Ramos (cell line): ENCODE measurements at regions not wholly inside any gene's neighbourhood (a gene's known extent, or its start where the extent isn't known, plus 50 kb on each side); places are given as distances from the start of the nearest gene placed in this dataset.

Source experiments
- in situ Hi-C: fragments of 300-500 bp; cut with MboI; formaldehyde crosslinking; loops from one replicate; pipeline ENCODE4 v1.14.3; 2022; ENCODE audit warnings: low sequenced_read_pairs; ENCODE audit not compliant: unreplicated experiment

DNA sequence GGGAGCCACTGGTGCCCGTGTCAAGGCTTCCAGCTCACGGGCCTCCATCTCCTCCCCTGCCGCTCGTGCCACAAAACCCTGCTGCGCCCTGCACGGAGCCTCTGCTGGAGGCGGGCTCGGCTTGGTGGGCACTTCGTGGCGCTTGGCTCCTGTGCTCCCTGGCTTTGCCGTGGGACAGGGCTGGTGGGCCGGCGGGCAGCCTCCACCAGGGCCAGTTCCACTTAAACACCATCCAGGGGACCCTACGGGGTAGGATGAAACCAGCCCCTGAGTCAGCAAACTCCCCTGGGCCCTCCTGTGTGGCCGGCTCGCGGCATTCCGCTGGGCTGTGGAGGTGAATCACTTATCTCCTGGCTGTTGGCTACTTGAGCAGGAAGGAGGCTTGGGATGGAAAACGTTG, 1304.6 kb downstream of the BRD1 start:
- in situ Hi-C loops: no loop called here

DNA sequence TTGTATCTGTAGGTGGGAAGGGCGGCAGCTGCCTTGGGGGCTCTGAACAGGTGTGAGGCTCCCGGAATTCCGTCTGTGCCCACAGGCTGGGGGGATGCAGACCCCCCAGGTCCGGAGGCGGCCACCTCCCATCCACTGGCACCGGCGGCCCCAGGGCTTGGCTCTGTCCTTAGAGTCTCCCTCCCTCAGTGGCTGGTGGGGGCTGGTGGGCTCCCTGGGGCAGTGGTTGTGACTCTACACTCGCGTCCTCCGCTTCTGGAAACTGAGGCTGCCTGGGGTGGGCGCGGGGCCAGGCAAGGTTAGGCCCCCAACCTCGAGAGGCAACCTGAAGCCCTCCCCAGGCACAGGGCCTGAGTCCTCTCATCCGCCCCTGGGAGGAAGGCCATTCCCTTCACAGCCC, 1305.4 kb downstream of the BRD1 start:
- in situ Hi-C loops: no loop called here

DNA sequence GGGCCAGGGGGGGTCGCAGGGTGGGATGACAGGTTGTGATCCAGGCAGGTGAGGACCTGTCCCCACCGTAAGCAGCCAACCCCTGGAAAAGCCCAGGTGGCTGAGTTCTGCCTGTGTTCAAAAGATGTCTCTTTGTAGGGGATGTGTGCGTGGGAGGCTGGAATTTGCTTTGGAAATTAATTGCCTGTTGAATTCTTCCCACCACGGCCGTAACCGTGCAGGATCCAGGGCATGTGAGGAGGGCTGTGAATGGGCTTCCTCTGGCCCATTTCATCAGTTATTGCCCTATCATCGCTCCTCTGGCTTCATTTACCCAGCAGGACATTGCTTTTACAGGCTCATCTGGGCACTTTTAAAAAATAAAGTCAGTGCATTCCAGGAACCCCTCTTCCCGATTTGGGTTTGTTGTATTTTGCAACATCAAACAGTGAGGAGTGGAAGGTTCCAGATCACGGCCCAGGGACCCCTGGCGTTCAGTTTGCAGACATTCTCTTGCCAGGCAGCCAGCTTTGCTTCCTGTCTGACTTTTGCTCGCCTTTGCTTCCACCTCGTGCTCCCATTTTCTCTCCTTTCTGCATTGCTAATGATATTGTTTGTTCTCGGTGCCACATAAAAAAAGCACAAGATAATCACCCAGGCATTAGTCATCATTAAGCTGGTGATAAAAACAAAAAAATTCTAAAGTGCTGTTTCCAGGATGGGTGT, 1306.6 kb downstream of the BRD1 start:
- in situ Hi-C loops: no loop called here

DNA sequence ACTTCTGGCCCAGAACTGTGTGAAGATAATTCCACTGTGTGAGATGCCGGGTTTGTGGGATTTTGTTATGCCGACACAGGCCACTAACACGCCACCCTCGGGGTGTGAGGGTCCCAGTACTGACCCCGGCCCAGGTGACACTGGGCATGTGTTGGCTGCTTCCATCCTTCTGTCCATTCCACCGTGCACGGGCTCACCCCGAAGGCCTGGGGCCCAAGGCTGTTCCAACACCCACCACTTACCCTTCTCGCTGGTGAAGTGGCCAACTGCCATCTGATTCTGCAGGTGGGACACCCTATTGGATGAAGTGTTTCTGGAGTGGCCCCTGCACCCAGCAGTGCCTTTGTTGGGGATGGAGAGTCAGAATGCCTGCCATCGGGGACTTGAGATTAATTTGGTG, 1307.5 kb downstream of the BRD1 start:
- in situ Hi-C loops: no loop called here

DNA sequence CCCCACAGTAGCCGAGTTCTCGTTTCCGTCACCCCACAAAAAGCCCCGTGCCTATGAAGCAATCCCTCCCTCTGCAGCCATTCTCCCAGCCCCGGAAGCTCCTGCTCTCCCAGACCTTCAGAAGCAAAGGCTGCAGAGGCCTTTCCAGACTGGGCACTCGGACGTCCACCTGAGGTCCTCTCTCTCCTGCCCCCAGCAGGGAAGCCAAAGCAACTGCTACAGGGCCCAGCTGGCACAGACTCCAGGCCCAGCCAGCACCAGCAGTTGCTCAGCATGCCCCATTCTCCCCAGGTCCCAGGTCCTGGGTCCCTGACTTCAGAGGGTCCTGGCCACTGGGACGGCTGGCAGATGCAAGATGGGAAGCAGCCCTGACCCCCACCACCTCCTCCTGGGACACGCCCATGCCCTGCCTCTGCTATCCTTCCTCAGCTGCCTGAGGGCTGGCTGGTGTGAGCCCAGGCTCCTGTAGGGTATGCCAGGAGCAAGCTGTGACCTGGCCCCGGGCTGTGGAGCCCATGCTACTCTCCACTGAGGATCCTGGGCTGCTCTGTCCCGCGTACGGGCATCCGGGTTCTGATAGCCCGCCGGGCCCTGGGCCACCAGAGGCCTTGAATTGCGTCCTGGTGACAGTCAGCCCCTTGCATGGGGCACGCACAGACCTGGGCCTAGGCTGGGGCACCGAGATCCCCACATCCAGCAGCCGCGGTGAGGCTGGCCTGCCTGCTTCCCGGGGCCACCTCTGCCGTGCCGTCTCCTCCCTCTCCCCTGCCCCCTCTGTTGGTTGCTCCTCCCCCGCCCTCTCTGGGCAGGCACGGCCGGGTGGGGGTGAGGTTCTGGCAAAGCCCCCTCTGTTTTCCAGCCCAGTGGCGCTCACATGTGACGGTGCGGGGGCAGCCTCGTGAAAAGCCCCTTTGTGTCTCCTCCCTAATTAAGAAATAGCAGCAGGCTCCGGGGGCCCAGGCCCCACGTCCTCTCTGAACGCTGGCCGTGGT, 1310.3 kb downstream of the BRD1 start:
- in situ Hi-C loops: no loop called here

DNA sequence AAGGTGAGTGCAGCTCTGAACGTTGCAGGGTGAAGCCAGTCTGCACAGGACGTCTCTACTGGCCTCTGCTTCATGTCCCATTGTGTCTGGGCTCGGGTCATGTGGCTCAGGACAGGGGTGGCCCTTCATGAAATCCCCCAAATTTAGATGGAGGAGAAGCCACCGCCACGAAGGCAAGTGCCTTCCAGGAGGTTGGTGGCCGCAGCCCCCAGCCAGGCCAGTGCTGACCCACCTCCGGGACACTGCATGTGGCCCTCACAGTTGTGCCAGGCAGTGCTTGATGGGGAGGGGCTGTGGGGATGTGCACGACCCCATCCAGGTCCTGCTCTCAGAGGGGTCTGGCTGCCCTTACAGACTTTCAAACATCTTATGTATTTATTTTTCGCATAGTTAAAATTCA, 1311.1 kb downstream of the BRD1 start:
- in situ Hi-C loops: no loop called here

DNA sequence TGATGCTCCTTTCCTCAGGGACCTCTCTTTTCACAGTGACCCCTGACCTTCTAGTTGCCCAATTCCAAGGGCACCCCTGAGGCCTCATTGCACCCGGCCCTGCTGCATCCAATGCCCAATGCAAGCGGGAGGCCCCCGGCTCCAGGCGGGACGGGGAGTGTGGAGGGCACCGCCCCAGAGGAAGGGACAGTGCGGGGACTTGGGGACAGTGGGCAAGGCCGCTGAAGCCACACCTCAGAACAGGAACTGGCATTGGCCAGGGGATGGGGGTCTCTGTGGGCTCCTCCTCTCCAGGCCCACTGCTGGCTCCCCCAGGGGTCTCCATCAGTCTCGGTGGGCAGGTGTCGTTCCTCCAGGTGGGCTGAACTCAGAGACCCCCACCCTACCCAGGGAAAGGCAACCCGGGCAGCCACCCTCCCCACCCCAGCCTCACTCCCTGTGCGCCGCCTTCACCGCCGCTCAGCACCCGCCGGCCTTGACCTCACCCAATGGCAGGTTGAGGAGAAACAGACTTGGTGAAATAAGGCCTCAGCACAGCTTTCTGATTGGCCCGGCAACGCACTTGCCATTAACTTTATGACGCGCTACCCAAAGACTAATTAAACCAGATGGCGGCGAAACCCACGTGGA, 1312.0 kb downstream of the BRD1 start:
- in situ Hi-C loops: no loop called here

DNA sequence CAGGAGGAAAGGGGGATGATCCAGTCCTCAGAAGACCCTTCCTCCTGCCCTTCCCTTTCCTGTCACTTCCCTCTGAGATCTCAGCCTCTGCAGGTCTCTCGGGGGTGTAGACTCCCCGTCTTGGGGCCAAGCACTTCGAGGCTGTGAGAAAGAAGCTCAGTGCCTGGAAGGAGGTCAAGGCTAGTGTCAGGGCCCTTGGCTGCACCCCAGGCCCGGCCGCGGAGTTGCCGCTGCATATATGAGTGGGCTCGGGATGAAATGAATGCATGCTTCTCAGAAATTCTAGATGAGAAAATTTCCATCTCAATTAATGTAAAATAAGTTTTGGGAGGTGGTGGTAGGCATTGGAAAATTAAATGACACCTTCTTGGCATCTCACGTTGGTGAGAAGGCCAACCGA, 1313.7 kb downstream of the BRD1 start:
- in situ Hi-C loops: no loop called here

DNA sequence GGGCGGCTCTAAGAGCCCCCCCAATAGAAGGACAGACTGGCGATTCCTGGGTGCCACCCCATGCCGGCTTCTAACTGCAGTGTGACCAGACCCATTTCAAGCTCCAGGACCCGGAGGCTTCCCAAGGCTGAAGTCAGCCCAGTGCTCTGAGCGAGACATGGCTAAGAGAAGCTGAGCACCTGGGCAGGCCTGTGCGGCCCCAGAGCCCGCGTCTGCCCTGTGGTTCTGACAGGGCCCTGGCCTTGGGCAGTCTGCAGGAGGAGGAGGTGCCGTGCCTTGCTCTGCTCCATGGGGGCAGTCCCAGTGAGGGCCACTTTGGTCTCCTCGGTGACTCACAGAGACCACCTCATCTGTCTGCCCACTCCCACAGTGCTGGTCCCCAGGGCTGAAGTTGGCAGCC, 1314.2 kb downstream of the BRD1 start:
- in situ Hi-C loops: no loop called here

DNA sequence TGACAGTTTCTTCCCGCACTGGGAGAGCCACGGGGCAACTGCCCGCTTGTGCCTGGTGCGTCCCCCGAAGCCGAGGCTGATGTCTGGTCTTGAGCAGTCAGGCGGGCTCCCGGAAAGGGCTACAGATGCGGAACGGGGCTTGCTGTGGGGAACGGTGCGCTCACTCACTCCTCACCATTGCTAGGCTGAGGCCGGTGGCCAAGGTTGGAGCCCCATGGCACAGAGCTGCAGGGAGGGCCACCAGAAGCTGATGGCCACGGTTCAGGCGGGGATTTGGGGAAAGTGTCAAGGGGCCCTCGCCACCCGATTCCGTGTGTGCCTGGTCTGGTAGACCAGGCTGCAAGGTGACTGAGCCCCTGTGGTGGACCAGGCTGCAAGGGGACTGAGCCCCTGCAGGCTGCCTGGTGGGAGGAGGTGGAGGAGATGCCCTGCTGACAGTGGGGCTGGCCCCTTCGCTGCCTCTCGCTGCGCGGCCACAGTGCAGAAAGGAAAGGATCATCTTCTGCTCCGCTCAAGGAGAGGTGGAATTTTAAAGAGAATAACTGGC, 1315.8 kb downstream of the BRD1 start:
- in situ Hi-C loops: no loop called here

DNA sequence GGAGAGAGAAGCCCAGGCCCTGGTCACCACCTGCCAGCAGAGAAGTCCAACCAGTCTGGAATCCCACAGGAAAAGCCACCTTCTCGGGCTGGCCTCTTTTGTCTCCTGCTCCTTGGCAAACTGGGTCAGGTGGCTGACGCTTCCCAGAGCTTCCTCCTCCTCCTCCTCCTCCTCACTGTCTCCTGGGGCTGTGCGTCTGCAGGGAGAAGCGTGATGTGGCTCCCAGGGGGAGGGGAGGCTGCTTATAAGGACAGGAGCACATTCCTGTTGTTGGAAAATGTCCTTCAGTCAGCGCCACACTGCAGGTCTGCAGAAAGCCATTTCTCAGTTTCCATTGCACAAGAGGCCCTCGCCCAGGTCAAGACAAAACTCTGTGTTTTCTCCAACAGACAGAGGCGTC, 1316.5 kb downstream of the BRD1 start:
- in situ Hi-C loops: no loop called here

DNA sequence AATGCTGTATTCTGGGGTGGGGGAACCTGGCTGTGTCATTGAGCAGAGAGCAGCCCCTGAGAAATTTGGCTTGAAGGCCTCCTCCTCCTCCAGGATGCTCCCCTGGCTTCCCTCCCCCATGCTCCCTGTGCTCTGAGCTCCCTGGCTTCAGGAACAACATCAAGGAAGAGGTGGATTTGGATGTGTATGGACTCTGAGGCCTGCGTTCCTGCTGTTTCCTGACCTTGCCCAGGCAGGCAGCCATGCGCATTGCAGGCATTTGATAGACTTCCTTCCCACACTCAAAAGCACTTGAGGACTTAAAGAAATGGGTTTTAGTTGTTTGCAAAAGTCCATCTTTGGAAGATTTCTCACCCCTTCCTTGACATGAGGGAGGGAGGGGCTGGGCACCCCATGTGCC, 1317.1 kb downstream of the BRD1 start:
- in situ Hi-C loops: no loop called here

DNA sequence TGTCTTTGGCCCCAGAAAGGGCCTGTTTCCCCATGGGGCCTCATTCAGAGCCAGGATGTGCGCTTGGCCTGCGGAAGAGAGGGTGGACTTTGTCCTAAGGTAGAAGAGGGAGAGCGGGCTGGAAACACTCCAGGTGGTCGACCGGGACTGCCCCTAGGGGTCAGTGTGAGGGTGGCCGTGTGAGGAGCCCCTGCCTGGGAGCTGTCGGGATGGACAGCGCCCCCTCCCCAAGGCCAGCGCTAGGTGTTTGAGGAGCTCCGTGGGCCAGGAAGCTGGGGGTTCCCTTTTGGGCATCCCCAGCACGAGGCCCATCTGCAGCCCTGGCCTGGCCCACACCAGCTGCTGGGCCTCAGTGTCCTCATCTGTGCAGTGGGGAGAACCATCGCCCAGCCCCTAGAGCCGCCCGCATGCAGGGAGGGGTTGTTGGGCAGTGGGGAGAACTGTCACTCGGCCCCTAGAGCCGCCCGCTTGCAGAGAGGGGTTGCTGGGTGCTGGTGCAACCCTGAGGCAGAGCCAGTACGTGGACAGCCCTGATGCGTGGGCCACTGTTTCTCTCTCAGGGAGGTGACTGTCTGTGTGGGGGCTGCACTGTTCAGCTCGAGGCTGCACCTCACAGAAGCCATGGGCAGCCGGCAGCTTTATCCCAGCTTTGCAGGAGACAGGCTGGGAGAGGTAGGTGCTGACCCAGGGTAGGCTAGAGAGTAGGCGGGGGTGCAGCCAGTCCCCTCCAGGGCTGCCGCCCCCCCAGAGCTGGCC, 1319.9 kb downstream of the BRD1 start:
- in situ Hi-C loops: no loop called here

DNA sequence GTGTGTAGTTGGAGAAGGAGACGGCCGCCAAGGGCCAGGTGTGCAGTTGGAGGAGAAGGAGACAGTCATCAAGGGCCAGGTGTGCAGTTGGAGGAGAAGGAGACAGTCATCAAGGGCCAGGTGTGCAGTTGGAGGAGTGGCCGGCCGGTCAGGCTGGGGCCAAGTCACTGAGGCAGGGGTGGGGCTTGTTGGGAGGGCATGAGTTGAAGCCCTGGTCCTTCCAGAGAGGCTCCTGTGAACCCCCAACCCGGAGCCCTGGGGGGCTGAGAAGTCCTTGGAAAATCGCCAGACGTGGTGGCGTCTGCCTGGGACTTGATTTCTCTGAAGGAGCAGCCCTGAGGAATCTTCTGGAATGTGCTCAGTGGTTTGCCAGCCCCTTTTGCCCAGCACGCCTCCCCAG, 1320.5 kb downstream of the BRD1 start:
- in situ Hi-C loops: no loop called here

DNA sequence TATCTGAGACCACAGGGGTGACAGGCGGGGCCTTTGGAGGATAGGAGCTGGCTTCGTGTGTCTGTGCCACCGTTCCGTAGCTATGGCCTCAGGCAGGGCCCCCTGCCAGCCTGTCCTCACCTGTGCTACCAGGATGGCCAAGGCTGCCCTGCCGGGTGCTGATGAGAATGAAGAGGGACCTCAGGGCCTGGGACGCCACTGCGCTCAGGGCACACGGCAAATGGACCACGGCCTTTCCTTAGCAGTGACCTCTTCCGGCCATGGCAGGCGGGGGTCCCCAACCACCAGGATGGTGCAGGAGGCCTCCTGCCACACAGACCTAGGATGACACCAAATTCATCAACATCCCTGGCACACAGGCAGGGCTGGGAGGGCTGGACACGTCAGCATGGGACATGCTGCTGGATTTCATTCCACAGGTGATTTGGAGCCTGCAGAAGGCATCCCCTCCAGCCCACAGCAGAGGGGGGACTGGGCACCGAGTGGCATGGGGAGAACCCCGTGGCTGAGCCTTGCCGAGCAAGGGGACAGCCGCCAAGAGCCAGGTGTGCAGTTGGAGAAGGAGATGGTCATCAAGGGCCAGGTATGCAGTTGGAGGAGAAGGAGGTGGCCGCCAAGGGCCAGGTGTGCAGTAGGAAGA, 1321.0 kb downstream of the BRD1 start:
- in situ Hi-C loops: no loop called here

DNA sequence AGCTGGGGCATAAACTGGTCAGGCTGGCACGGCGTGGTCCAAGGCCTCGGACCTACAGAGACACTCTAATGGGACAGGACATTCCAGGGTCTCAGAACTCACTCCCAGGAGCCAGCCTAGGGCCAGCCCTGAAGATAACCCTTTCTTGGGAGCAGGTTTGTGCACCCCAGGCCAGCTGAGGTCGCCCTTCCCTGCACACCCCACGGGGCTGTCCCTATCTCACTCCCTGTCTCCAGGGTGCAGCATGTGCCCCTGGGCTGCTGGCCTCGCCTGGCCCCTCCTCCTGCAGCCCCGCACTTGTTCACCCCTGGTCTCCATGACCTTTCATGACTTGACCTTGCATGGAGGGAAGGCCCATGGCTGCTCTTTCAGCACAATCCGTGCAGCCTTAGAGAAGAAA, 1321.8 kb downstream of the BRD1 start:
- in situ Hi-C loops: no loop called here

DNA sequence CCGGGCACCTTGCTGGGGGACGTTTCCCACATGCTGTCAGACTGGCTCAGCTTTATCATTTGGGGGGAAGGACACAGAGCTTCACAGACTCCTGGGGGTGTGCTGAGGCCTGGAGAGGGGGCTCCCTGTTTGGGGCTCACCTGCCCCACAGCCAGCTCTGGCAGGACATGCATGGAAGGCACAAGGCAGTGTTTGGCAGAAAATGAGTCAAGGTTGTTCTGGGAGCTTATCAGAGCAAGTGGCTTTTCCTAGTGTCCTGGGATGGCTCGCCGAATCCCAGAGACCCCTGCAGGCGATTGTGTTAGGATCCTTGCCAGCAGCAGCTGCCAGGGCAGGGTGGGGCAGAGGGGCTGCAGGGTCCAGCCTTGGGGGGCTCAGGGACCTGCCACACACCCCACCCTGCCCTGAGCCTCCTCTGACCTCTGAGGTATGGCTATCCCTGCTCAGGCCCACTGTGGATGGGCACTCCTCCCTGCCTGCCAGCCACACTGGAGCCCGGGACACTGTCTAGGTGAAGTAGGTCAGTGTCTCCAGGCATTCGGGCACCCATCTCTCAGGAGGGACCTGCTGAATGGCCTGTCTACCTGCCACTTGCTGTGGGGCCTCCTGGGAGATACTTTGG, 1323.0 kb downstream of the BRD1 start:
- in situ Hi-C loops: no loop called here

DNA sequence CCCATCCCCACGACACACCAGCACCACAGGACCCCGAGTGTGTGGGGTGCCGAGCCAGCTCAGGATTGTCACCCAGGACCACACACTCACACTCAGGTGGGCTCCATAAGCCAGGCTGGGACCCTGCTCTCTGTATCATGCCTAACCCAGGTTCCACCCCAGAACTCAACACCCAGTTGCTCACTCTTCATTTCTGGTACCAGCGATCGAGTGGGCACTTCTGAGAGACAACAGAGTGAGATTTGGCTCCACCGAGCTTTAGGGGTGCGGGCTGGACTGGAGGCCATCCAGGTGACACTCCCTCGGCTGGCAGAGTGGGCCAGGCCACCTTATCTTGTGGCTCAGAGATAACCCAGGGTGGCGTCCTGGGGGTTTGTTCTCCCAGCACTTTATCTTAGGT, 1323.8 kb downstream of the BRD1 start:
- in situ Hi-C loops: no loop called here

DNA sequence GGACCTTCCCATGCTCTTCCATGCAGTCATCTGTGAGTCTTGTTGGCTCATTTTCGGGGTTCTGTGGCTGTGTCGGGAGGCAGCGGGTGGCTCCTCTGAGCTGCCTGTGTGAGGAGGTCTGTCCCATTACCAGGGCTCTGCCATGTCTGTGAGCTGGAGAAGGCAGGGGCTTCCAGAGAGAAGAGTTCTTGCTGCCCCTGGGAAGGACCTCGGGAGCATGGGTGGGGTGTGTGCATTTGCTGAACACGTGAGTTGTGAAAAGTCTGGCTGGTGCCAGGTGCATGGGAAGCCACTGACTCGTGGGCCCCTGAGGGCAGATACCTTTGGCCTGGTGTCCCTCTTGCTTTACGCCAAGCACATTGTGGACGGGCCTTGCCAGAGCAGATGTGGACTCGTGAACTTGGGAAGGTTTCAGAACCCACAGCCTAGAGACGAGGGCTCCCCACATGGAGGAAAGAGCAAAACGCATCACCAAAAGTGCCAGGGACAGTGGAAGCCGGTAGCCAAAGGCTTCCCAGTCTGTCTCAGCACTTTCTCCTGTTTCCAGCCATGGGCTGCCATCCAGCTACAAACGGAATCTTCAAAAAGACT, 1324.5 kb downstream of the BRD1 start:
- in situ Hi-C loops: no loop called here
